HepG2 (cell line): ENCODE measurements at regions not wholly inside any gene's neighbourhood (a gene's known extent, or its start where the extent isn't known, plus 50 kb on each side); places are given as distances from the start of the nearest gene placed in this dataset.

ENCODE experiments used
- AKNA ChIP-seq: sonication (generic); formaldehyde crosslinking; IDR thresholded peaks from 2 replicates; pipeline ENCODE4 v1.4.0; 2020; ENCODE audit warnings: missing genetic modification reagents, borderline replicate concordance
- ETV6 ChIP-seq: sonication (generic); formaldehyde crosslinking; conservative IDR thresholded peaks from 2 replicates; pipeline ENCODE4 v1.4.0; 2020; ENCODE audit warnings: missing genetic modification reagents
- GLI4 ChIP-seq: sonication (generic); formaldehyde crosslinking; IDR thresholded peaks from 2 replicates; pipeline ENCODE4 v1.5.1; 2020; ENCODE audit warnings: missing genetic modification reagents, mild to moderate bottlenecking, moderate library complexity, borderline replicate concordance
- MXI1 ChIP-seq: IDR thresholded peaks from 3 replicates; pipeline ENCODE4 v1.6.1; 2012; ENCODE audit warnings: low read depth, low read length, inconsistent platforms, borderline replicate concordance
- NCOR1 ChIP-seq: fragments of 200-600 bp; sonication (generic); IDR thresholded peaks from 2 replicates; pipeline ENCODE4 v1.7.0; 2017; ENCODE audit warnings: antibody characterized with exemption, low read length, borderline replicate concordance
- PRDM15 ChIP-seq: sonication (generic); formaldehyde crosslinking; IDR thresholded peaks from 2 replicates; pipeline ENCODE4 v1.4.0; 2020; ENCODE audit warnings: missing genetic modification reagents
- SALL2 ChIP-seq: sonication (generic); formaldehyde crosslinking; IDR thresholded peaks from 2 replicates; pipeline ENCODE4 v1.8.1; 2023; ENCODE audit warnings: mild to moderate bottlenecking, missing genetic modification reagents, inconsistent platforms
- SSRP1 ChIP-seq: IDR thresholded peaks from 2 replicates; pipeline ENCODE4 v1.6.1; 2016; ENCODE audit warnings: control low read depth
- TRAFD1 ChIP-seq: sonication (generic); formaldehyde crosslinking; IDR thresholded peaks from 2 replicates; pipeline ENCODE4 v1.5.1; 2020; ENCODE audit warnings: missing genetic modification reagents, mild to moderate bottlenecking, borderline replicate concordance
- ZC3H4 ChIP-seq: sonication (generic); formaldehyde crosslinking; IDR thresholded peaks from 2 replicates; pipeline ENCODE4 v1.4.0; 2020; ENCODE audit warnings: missing genetic modification reagents, borderline replicate concordance
- ZNF598 ChIP-seq: sonication (generic); formaldehyde crosslinking; IDR thresholded peaks from 2 replicates; pipeline ENCODE4 v1.5.1; 2020; ENCODE audit warnings: mild to moderate bottlenecking, missing genetic modification reagents, borderline replicate concordance
- ZNF616 ChIP-seq: sonication (generic); formaldehyde crosslinking; IDR thresholded peaks from 2 replicates; pipeline ENCODE4 v1.5.0; 2020; ENCODE audit warnings: low read depth, mild to moderate bottlenecking, missing genetic modification reagents
- ZNF652 ChIP-seq: IDR thresholded peaks from 2 replicates; pipeline ENCODE4 v1.6.1; 2016; ENCODE audit warnings: low read depth, borderline replicate concordance

- TF ChIP-seq PRDM15: no peak
- no peak for TF ChIP-seq ZNF616
- TF ChIP-seq NCOR1: peak; percentile 94
- TF ChIP-seq SALL2 (CRISPR knock-in tag): no peak
- no peak for TF ChIP-seq ZNF652 (CRISPR knock-in tag)
- no peak for TF ChIP-seq TRAFD1 (CRISPR knock-in tag)
- no peak for TF ChIP-seq MXI1
- no peak for TF ChIP-seq AKNA (CRISPR knock-in tag)
- TF ChIP-seq ZNF598 (CRISPR knock-in tag): no peak
- TF ChIP-seq ZC3H4 (CRISPR knock-in tag): peak; percentile 97
- TF ChIP-seq SSRP1 (CRISPR knock-in tag): peak; percentile 99
- TF ChIP-seq GLI4: no peak
- TF ChIP-seq ETV6: no peak
These were observed 63.2 kb upstream of the TMEM17 start (continued) for GRCh38 chr2:62568983-62569837.
